ENCODE measurements at regions not wholly inside any gene's neighbourhood (a gene's known extent, or its start where the extent isn't known, plus 50 kb on each side); places are given as distances from the start of the nearest gene placed in this dataset.

DNA sequence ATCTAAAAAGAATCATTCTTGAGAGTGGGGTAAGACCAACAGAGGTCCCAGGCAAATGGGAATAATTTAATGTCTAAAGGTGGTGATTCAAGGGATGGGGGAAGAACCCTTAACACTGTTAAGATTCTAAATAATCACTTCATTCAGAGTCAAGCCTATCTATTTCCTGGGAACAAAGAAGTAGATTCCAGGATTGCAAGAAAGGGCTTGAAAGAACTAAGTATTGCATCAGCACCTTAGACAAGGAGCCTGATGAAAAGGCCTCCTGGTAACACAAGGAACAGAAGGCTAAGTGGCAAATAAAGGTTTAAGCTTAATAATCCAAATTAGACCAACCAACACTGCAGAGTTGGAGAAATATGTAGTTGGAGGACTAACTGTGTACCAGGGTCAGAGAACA is 620.7 kb upstream of the BTBD3 start:
- TF ChIP-seq, protein P1, sequence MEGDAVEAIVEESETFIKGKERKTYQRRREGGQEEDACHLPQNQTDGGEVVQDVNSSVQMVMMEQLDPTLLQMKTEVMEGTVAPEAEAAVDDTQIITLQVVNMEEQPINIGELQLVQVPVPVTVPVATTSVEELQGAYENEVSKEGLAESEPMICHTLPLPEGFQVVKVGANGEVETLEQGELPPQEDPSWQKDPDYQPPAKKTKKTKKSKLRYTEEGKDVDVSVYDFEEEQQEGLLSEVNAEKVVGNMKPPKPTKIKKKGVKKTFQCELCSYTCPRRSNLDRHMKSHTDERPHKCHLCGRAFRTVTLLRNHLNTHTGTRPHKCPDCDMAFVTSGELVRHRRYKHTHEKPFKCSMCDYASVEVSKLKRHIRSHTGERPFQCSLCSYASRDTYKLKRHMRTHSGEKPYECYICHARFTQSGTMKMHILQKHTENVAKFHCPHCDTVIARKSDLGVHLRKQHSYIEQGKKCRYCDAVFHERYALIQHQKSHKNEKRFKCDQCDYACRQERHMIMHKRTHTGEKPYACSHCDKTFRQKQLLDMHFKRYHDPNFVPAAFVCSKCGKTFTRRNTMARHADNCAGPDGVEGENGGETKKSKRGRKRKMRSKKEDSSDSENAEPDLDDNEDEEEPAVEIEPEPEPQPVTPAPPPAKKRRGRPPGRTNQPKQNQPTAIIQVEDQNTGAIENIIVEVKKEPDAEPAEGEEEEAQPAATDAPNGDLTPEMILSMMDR (conservative IDR thresholded peaks at IDR 0.05 in 1 of 2, IDR thresholded peaks at IDR 0.05 in 1 of 2; ENCODE audit: extremely low read depth in 1 of 2, insufficient read depth in 1 of 2, low read depth in 1 of 2, low read length in 2 of 2): no peak
- TF ChIP-seq EZH2 (IDR thresholded peaks at IDR 0.05; ENCODE audit: borderline replicate concordance, low read length): no peak

Data from mammary epithelial cell (primary cell).